Tongue (tissue), 1 donor: ENCODE measurements at regions not wholly inside any gene's neighbourhood (a gene's known extent, or its start where the extent isn't known, plus 50 kb on each side); places are given as distances from the start of the nearest gene placed in this dataset.
A peak's percentile ranks its signal among the peaks of the same experiment; 100 is the strongest.
"Not testable (repeated sequence)": the region's sequence is repeated elsewhere in the genome, so short reads cannot be mapped to it uniquely, and the experiment has no call there.

Experiments
- DNase-seq: peaks from one replicate; pipeline ENCODE4 v3.0.0-alpha.2; 2015

DNA sequence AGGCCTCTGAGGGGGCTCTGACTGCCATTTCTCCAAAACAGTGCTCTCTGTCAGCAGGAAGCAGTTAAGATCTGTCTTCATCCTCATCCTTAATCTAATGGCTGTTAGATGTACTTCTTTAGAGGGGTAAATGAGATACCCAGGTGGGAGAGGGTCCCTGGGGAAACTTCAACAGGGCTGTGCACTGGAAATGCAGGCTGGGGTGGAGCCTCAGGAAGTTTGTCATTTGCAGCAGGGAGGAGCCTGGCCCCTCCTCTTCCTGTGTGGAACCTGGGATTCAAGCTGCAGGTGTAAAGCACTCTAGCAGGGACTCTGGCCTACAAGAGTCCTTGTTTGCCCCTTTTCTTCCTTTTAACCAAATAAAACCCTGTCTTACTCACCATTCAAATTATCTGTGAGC, 1173.6 kb downstream of the OTOL1 start:
- DNase-seq: no peak

DNA sequence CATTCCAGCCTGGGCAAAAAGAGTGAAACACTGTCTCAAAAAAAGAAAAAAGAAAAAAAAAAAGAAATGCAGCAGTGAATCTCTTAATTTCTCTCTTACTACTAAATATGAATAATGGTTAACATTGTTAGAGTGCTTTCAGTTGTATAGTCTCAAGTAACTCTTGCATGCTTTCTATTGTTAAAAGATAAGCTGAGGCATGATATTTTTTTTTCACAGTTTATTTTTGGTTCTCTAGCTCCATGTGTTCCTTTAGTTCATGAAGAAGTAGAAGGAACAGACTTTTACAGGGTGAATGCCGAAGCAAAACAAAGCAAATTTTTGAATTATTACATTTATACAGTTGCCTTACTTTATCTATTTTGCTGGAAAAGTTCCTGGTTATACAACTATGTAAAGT, 1180.9 kb downstream of the OTOL1 start:
- no peak for DNase-seq

DNA sequence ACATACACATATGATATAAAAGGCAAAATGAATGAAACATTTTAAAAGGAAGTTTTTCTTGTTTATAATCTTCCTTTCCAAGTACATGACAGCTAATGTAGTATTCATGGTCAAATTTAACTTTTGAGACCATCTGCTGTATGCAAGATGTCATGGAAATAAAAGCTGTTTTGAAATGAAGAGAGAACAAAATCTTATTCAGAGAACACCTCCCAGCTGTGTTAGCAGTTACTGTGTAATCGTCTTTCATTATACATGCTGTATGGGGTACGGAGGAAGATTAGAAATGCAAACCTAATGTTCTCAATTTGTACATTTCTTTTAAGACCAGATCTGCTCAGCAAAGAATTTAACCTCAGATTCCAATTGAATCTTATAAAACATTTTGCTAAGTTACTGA, 1182.3 kb downstream of the OTOL1 start:
- DNase-seq: peak; percentile 66

DNA sequence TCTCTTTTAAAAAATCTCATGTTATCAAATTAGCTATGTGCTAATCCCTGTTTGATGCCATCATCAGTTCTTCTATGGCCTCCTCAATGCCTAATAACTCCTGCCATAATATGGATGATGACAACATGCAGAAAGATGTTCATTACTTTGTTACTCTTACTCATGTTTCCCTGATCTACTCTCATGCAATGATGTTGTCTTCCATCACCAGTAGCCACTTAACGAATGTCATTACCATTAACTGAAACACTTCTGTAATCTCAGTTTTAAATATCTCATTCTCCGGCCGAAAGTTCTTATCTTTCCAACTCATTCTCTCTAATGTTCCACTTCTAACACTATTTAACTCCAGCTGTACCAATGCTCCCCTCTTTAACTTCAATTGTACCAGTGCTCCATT, 1187.7 kb downstream of the OTOL1 start:
- DNase-seq: no peak

DNA sequence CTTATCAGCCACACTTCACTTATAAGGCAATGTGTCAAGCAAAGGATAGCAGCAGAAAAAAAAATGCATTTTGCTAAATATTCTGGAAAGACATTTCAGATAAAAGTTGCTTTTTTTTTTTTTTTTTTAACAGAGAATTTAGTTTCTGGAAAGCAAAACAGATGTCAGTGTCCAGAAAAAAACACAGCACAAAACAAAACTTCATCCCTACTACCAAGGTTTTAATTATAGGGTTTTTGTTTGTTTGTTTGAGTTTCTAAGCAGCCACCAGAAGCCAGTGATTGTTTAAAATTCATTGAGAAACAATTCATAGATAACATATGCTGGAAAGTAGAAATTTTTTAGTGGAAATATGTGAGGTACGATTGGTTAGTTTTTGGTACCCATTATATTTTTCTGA, 1202.7 kb downstream of the OTOL1 start:
- peak; percentile 13 for DNase-seq

GRCh38 chr3:162701211-162701610, 1204.6 kb downstream of the OTOL1 start:
- DNase-seq: no peak

- DNase-seq: no peak
These were observed 1206.3 kb downstream of the OTOL1 start for GRCh38 chr3:162702768-162703385.

DNA sequence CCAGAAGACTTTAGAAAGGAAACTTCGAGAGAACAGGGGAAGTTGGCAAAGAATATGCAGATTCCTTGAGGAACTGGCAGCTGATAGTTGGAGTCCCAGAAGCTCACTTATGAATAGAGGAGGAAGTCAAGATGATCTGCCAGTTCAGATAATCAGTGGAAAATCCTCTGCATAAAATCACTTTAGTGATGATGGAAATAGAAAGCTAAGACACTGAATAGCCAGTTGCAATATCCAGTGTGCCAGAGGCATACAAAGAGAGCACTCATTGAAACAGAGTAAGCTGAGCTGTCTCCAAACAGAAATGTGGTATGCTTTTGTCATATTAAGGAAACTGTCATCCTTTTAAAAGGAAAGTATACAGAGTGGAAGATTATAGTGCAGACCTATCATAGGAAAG, 1207.6 kb downstream of the OTOL1 start:
- peak; percentile 86 for DNase-seq

- peak; percentile 55 for DNase-seq
These were observed 1208.3 kb downstream of the OTOL1 start for GRCh38 chr3:162704799-162705385.

- not testable (repeated sequence) for DNase-seq
These were observed 1211.8 kb downstream of the OTOL1 start for GRCh38 chr3:162708394-162708793.

GRCh38 chr3:162708942-162709706, 1212.5 kb downstream of the OTOL1 start:
- DNase-seq: not testable (repeated sequence)

GRCh38 chr3:162710332-162711112, 1213.9 kb downstream of the OTOL1 start:
- DNase-seq: no peak

GRCh38 chr3:162717074-162717473, 1220.5 kb downstream of the OTOL1 start:
- DNase-seq: not testable (repeated sequence)

- DNase-seq: no peak
These were observed 1222.1 kb downstream of the OTOL1 start for GRCh38 chr3:162718697-162719096.

DNA sequence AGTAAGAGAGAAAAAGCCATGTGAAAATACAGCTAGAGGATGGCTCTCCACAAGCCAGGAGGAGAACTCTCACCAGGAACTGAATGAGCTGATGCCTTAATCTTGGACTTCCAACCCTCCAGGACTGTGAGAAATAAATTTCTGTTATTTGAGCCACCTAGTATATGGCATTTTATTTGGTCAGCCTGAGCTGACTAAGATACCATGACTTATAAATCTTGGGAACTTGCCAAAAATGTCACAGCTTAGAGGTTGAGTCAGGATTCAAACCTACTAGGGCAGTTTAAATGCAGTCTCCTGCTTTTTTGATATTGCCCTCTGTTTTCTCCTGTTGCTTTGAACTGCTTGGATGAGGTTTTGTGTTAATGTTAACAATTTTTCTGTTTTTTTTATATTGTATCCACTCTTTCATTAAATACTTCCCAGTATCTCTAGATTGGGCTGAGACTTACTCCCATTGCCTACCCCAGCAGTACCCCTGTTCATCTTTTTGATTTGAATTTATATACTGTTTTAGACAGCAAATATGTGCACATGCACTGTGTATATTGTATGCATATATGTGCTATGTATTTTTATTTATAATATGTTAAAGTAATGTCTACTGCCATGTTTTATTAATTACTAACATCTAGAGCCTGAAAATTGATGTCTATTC, 1223.2 kb downstream of the OTOL1 start:
- peak; percentile 14 for DNase-seq

DNA sequence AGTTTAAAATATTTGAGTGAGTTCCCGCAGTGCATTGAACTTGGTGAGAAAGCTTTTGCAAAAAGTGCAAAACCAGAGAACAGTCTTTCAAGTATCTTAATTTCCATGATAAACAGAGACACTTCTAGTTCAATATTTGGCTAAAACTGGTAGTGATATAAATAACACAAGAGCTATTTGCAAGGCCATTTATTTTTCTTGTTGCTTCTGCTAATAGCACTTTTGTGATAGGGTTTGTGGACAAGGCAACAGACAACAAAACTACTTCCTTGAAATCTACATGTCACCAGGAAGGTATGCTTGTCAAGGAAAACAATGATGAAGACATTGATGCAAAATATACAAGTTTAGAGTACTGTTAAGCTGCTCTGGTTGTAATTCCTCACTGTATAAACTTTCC, 1225.1 kb downstream of the OTOL1 start:
- no peak for DNase-seq

DNA sequence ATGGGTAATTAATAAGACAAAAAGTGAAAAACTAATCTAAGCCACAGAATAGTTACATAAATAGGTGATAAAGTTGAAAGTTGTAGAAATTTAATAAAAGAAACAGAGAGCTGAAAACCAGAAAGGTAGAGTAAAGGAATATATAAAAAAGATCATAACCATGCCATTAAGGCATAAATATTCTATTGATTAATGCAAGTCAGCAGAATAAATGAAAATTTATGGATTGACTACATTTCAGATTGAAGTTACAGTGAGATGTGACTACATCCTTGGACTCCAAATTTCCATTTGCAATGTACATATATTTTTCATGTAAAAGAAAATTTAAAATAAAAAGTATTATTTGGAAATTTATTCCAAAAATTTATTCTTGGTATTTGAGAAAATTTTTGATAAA, 1225.7 kb downstream of the OTOL1 start:
- DNase-seq: no peak

- DNase-seq: not testable (repeated sequence)
These were observed 1226.2 kb downstream of the OTOL1 start for GRCh38 chr3:162722796-162723195.

DNA sequence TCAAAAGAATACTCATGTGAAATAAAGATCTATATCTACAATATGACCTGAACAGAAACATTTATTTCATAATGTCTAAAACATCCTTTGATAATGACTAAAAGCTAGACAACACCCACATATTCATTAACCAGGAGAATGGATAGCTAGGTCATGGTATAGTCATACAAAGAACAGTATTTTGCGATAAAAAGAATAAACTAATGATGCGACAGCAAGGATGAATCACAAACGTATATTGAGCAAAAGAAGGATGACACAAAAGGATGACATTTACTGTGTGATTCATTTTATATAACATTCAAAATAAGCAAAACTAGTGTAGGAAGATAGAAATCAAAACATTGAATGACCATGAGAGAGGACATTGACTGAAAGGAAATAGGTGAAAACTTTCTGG, 1233.1 kb downstream of the OTOL1 start:
- DNase-seq: no peak

DNA sequence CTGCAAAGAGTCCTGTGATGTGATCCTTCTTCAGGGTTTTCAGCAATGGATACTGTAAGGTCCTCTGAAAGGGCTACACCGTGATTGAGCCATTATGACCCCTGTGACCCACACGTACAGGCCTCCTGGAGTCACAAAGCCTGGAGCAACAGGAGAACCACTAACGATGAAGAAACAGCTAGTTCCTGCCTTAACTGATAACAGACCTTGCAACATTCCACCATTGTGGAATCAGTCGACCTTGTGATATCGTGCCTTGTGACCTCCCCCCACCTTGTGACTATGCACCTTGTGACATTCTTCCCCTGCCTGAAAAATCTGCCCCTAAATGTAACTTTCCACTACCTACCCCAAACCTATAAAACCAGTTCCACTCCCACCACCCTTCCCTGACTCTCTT, 1235.4 kb downstream of the OTOL1 start:
- not testable (repeated sequence) for DNase-seq

GRCh38 chr3:162738784-162739183, 1242.2 kb downstream of the OTOL1 start:
- DNase-seq: no peak

- no peak for DNase-seq
These were observed 1244.5 kb downstream of the OTOL1 start for GRCh38 chr3:162740941-162741596.
